ENCODE measurements at regions not wholly inside any gene's neighbourhood (a gene's known extent, or its start where the extent isn't known, plus 50 kb on each side); places are given as distances from the start of the nearest gene placed in this dataset.
A peak's percentile ranks its signal among the peaks of the same experiment; 100 is the strongest.

DNA sequence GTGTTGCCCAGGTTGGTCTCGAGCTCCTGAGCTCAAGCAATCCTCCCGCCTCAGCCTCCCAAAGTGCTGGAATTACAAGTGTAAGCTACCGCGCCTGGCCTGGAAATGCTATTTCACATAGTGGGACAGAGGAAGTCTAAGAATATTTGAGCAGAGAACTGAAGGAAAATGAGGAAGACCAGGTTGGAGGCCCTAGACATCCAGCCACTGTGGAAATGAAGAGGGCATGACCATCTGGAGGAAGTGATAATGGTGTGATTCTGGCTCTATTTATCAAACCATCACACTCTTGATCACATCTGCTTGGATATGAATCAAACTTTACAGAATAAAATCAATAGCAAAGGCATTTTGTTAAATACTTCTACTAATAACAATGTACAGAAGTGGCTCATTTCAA lies 65.9 kb upstream of the ARHGEF3 start:
- no peak for DNase-seq (ENCODE audit: low read depth)

DNA sequence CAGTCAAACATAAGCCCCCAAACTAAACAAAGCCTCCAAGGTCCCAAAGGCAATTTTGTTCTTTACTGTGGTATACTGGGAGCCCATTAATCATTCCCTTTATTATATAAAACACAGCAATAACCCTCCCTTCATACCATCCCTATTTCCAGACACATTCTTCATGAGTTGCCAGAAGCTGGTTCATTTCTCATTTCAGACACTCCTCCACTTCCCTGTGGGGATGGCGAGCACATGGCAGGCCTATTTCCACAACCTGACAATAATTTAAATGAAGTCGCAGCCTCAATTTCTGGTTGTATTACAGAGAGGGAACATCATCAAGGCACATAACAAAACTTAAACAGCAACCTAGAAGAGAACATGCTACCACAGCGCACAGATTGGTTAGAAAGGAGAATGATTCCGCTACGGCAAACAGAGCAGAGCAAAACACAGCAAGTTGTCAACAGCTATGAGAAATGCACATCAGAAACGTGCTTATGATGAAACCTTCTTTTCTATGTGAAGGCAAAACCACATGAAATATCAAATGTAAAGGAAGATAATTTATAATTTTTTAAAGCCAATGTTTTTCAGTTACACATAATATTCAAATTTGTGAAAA lies 63.3 kb upstream of the ARHGEF3 start:
- no peak for DNase-seq (ENCODE audit: low read depth)

DNA sequence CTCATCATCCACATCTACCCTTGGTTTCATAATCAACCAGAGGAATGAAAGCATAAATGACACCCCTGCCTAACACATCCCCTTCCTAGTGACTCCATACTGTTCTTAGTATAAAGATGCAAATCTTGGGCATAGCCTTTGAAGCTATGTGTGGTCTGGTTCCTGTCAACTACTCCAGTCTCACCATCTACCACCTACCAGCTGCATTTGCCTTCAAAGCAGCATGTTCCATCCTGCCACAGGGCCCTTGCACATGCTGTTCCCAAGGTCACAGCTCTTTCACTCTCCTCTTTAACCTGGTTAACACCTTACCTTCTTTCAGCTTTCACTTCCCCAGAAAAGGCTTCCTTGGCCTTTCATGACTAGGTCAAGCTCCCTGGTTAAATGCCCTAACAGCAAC lies 62.3 kb upstream of the ARHGEF3 start:
- no peak for DNase-seq (ENCODE audit: low read depth)

DNA sequence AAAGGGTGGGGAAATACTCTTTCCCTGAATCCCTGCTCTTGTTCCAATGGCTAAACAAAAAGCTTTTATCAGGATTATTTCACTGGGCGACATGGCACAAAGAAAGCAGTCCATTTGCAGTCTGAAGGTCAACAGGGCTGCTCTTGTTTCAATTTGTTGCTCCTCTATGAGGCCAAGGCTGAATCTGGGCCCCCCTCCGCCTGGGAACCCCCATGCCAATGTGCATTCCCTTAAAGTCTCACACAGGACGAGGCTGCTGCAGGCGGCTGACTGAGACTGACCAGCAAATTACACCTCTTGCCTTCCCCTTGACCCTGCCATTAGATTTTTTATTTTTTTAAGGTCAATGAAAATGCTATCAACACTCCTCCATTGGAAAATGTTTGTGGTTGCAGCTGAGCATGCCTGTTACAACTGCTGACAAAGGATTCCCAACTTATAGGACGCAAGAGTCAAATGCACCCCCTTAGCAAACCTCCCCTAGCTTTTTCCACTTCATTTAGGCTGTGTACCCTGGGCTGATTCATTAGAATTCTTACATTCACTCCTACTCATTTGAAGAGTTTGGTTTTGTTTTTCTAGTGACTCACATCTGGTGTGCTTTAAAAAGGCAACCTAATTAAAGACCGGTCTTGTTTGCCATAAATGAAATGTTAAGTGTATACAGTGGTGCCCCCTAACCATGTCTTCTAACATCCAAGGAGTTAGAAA lies 60.8 kb upstream of the ARHGEF3 start:
- peak; percentile 98 for DNase-seq (ENCODE audit: low read depth)

DNA sequence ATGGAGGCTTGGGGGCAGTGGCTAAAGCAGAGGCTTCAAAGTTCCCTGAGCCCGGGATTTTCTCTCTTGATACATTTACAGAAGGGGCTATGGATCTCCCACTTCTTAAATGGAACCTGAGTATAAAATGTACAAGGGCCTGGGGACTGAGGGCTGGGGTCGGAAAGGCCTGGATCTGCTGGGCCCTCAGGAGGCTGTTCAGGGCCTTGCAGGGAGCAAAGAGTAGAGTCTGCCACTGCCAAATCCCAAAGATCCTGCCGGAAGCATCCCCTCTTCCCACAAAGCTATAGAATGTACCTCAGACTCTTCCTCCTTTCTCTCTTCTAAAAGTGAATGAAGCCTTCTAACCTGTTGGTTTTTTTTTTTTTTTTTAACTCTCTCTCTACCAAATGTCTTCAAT lies 59.8 kb upstream of the ARHGEF3 start:
- DNase-seq (ENCODE audit: low read depth) = no peak

DNA sequence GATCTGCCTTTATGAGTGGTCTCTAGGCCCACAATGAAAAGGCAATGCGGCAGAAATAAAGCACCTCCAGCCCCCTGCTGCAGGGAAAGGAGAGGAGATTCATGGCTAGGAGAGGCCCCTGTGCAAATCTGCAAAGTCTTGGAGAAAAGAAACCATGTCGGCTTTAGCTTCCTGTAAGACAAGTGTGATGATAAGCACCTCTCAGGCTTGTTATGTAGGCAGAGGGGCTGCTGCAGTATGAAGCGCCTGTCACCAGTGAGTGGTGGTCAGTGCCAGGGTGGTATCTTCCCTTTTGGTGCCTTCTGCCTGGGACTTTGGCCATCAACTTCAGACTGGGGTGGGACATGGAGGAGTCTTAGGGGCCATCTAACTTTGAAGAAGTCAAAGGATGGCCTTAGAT lies 59.2 kb upstream of the ARHGEF3 start:
- DNase-seq (ENCODE audit: low read depth) = no peak

DNA sequence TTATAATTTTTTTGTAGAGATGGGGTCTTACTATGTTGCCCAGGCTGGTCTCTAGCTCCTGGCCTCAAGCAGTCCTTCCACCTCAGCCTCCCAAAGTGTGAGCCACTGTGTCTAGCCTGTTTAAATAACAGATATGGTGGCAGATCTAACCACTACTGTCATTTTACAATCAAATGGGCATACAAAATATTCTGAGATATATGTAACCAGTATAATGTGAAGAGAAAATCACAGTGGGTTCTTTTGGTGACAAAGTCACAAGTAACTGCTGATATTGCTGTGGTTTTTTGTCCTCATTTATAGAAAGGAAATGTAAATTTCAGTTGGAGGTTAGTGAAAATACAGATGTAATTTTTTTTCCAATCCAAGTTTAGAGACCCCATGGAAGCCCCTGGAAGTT lies 58.6 kb upstream of the ARHGEF3 start:
- DNase-seq (ENCODE audit: low read depth) = no peak

DNA sequence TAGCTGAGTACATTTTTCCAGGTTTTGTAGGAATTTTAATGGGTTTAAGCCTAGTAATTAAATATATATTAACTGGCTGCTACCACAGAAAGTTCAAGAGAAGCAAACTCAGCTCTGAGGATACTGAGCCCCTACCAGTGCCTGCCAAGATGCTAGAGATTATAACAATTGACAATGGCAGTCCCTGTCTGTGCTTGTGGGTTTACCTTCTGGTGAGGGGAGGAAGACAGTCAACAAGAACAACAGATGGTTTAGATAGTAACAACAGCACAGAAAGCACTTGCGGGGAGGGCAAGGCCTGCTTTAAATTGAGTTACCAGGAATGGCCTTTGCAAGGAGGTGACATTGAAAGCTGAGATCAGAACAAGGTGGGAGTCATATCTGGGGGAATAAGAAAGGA lies 56.6 kb upstream of the ARHGEF3 start:
- no peak for DNase-seq (ENCODE audit: low read depth)

DNA sequence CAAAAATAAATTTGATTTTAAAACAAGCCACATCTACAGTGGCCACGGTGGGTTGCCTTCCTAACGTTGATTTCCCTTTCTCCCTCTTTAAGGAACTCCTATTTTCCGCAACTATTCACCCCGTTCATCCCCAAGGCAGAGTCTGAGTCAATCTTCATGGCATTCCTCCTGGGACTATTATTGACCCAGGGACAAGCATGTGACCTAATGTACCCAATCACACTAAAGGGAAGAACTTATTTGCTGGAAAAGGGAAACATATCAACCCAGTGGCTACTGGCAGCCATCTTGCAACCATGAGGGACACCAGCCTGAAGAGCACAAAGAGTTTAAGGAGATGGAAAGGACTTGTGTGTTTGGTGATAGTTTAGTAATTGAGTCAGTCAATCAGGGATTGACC lies 55.4 kb upstream of the ARHGEF3 start:
- no peak for DNase-seq (ENCODE audit: low read depth)

DNA sequence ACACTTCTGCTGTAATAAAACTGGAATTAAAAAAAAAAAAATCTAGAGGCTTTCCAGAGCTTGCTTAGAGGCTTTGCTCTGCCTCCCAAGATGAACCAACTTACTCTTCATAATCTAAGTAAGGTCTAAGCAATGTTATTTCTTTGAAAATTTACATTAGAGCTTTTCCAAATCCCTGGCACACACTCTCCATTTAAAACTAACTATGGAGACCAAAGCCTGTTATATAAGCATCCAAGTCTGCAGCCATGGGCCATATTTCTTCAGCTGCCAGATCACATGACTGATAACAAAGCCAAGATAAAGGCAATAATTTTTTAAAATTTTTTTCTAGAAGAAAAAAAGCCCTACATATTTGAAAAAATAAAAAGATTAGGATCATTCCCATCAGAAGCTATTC lies 55.0 kb upstream of the ARHGEF3 start:
- no peak for DNase-seq (ENCODE audit: low read depth)

DNA sequence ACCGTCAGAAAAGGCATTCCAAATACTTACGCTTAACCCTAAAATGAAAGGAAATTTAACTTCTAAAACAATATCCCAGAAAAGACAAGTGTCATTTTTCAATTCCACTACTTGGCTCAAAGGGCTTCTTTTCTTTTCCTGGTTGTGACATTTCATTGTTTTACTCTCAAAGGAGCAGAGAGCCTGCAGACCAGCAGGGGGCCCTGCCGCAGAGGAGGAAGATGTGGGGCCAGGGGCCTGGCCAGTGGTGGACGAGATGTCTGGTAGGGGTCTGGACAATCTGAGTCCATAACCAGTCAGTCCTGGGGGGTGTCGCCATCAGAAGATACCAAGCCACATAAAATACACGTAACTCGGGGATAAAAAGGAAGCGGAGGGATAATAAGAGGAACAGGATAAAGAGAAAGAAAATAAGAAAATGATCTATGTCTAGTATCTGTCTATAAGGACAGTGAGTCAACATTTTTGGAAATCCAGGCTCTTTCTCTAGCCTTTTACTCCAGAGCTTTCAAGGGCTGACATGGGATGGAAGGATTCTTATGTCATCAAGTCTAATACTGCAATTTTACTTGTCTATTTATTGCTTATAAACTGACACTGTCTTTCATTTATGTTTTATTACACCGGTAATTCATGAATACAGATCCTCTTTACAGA lies 54.2 kb upstream of the ARHGEF3 start:
- DNase-seq (ENCODE audit: low read depth) = no peak

DNA sequence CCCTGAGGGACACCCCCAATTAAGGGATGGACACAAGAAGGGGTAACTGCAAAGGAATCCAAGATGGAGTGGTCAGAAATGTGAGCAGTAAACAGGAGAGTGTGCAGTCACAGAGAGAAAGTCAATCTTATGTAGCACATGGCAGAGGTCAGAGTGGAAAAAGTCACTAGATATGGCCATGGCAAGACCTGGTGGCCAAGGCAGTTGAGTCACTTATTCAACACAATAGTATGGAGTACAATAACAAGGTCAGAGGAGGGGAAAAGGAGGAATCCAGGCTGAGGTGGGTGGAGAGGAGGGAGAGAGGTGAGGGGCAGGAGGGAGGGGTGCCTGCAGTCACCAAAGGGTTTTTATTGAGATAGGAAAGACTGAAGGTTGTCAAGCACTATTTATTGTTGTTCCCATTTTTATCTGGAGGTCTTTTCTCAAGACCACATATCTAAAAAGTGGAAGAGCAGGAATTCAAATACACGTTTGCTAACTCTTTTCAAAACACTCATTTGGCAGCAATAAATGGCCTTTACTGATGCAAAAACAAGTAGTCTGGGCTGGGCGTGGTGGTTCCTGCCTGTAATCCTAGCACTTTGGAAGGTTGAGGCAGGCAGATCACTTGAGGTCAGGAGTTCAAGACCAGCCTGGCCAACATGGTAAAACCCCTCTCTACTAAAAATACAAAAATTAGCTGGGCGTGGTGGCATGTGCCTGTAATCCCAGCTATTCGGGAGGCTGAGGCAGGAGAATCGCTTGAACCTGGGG lies 53.3 kb upstream of the ARHGEF3 start:
- DNase-seq (ENCODE audit: low read depth) = no peak

DNA sequence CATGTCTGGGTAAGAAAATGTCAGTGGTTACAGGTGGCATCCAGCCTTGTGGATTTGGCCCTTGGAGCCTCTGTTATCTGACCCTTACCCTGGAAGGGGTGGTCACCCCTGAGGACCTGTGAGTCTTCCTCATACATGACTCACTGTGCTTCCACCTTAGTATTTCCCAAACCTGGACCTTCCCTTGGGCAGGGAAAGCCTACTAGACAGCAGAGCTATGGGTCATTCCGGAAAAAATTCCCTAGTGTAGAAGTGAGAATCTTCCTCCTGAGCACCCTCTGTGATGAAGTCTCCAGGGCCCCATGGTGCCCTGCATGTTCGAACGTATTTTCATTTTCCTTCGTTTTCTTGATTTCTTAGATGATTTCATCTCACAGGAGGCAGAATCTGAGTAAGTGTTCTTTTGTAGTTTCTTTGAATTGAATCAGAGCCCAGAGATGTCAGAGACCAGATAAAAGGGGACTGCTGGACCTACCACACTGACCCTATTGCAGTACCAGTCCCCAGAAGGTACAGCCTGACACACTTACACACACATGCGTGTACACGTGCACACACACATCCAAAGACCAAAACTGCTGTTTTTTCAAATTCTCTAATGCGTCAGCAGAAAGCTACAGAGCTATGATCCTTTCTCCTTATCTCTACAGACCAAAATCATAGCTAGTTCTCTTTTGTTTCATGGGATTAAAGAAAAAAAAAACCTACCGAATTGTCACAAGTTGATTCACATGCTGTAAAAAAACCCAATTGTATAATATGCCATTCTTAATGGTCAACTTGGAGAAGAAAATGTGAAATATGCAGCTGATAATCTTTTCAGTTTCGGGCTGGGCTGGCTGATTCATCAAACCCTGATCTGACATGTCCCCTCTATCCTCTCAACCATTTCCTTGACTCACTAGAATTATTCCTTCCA lies 50.5 kb upstream of the ARHGEF3 start:
- DNase-seq (ENCODE audit: low read depth) = peak; percentile 60
